ENCODE measurements at regions not wholly inside any gene's neighbourhood (a gene's known extent, or its start where the extent isn't known, plus 50 kb on each side); places are given as distances from the start of the nearest gene placed in this dataset.

DNA sequence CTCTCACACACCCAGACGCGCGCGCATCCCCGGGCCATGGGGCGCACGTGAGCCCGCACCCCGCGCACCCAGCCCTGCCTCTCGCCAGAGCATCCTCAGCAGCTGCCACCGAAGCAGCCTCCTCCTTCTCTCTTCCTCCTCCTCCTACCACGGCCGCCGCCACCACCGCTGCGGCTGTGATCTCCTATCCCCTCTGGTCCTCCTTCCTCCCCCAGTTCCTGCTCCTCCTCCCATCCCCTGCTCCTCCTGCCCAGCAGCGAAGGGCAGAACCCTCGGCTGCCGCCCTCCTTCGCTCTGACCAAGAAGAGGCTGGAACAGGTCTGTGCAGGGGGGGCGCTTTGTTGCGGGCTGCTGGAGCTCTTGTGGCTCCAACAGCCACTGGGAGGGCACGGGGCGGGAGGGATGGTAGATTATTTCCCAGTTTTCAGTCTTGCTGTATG is 148.7 kb upstream of the CHRDL1 start:
- Histone ChIP-seq H3K9me2 (ENCODE audit: insufficient read depth) (no peaks in the 10 kb centered on the region), H3K9me3 (ENCODE audit: control insufficient read depth in 1 of 2, insufficient read depth in 1 of 2, low read depth in 1 of 2, low read length in 2 of 2) (no peaks in the 10 kb centered on the region), H3K27me3 (ENCODE audit: insufficient read depth, low read length) (no peaks in the 10 kb centered on the region), H3K79me2 (ENCODE audit: insufficient read depth, low read length) (no peaks in the 10 kb centered on the region), H3K27ac (ENCODE audit: low read depth, low read length) (no peak overlapping the region), H4K20me1 (ENCODE audit: insufficient read depth) (no peaks in the 10 kb centered on the region), H3K4me3 (replicated peaks in 1 of 2; ENCODE audit: low read depth in 1 of 2, low read length in 2 of 2) (no peak overlapping the region), H2AFZ (ENCODE audit: low read depth, low read length, poor library complexity, severe bottlenecking) (no peak overlapping the region), H3K36me3 (ENCODE audit: control insufficient read depth in 1 of 2, insufficient read depth in 2 of 2, low read length in 2 of 2) (no peaks in the 10 kb centered on the region), H3K9ac (ENCODE audit: low read length) (no peak overlapping the region), H3K4me1 (ENCODE audit: control insufficient read depth in 1 of 2, insufficient read depth in 2 of 2, low read length in 2 of 2) (no peaks in the 10 kb centered on the region), H3K4me2 (ENCODE audit: low read length) (no peak overlapping the region)
- DNase-seq (ENCODE audit: low read depth, low spot score) = no peak
- intact Hi-C loops (cut with micrococcal nuclease) = no loop called here
- ChIA-PET CTCF (no interaction called here), RAD21 (ENCODE audit: low non-redundant PET in 1 of 2, low total read pairs in 2 of 2, uncharacterized antibody in 2 of 2, unreplicated experiment in 2 of 2) (no interaction called here), POLR2A (no interaction called here)
- TF ChIP-seq CEBPB (IDR thresholded peaks at IDR 0.05; ENCODE audit: low read depth) (no peak), ZBTB33 (IDR thresholded peaks at IDR 0.05; ENCODE audit: extremely low read depth, insufficient replicate concordance, low read length) (no peak), EGR1 (IDR thresholded peaks at IDR 0.05; ENCODE audit: low read depth) (no peak), POLR2AphosphoS5 (IDR thresholded peaks at IDR 0.05; ENCODE audit: low read depth, low read length) (no peak), EZH2 (IDR thresholded peaks at IDR 0.05) (no peak), EZH2phosphoT487 (IDR thresholded peaks at IDR 0.05; ENCODE audit: borderline replicate concordance) (no peak), FOSL1 (IDR thresholded peaks at IDR 0.05; ENCODE audit: low read depth) (no peak), SIN3A (IDR thresholded peaks at IDR 0.05; ENCODE audit: low read depth) (no peak), YY1 (IDR thresholded peaks at IDR 0.05; ENCODE audit: extremely low read depth, insufficient replicate concordance, low read depth, low read length) (no peak), SRF (IDR thresholded peaks at IDR 0.05; ENCODE audit: low read depth) (no peak), CBX3 (IDR thresholded peaks at IDR 0.05; ENCODE audit: low read depth) (no peak), ZNF274 (IDR thresholded peaks at IDR 0.05; ENCODE audit: low read depth, low read length) (no peak), CTCF (IDR thresholded peaks at IDR 0.05 in 2 of 3, conservative IDR thresholded peaks at IDR 0.05 in 1 of 3; ENCODE audit: borderline replicate concordance in 1 of 3, insufficient read depth in 1 of 3, low read depth in 2 of 3, low read length in 2 of 3) (no peak), TCF7L2 (IDR thresholded peaks at IDR 0.05; ENCODE audit: borderline replicate concordance, extremely low read depth, insufficient read depth, insufficient read length) (no peak)
- TF ChIP-seq, protein P1, sequence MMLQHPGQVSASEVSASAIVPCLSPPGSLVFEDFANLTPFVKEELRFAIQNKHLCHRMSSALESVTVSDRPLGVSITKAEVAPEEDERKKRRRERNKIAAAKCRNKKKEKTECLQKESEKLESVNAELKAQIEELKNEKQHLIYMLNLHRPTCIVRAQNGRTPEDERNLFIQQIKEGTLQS (IDR thresholded peaks at IDR 0.05) = no peak
- no TSS peak for BruUV-seq (replicated peaks)
- ATAC-seq = no peak
